Stimulated activated CD4-positive, alpha-beta T cell treated with anti-CD3 and anti-CD28 coated beads, Interleukin-2, amount 100 ng/mL, for 48 hours (primary cell): ENCODE measurements at regions not wholly inside any gene's neighbourhood (a gene's known extent, or its start where the extent isn't known, plus 50 kb on each side); places are given as distances from the start of the nearest gene placed in this dataset.
A peak's percentile ranks its signal among the peaks of the same experiment; 100 is the strongest.

Source experiments
- DNase-seq, 2 donors: peaks; one replicate each; pipeline ENCODE4 v3.0.0-alpha.2; 2020

DNA sequence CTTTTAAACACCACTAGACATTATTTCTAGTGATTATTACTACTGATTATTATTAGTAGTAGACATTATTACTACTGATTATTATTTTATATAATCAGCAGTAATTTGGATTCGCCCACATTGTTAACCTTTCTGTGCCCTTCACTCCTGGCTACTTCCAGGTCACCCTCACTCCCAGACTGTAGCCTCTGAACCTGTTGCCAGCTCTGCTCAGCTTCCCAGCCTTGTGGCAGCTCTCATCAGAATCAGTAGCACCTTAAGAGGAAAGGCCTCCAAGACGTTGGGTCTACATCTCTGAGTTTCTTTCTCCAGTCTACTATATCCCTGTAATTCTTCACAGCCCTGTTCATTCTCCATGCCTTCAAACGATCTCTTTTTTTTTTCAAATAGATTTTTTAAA lies 137.0 kb downstream of the KATNIP start:
- DNase-seq = no peak

- DNase-seq = no peak
Measured at GRCh38 chr16:27687605-27688004, 137.7 kb downstream of the KATNIP start.

DNA sequence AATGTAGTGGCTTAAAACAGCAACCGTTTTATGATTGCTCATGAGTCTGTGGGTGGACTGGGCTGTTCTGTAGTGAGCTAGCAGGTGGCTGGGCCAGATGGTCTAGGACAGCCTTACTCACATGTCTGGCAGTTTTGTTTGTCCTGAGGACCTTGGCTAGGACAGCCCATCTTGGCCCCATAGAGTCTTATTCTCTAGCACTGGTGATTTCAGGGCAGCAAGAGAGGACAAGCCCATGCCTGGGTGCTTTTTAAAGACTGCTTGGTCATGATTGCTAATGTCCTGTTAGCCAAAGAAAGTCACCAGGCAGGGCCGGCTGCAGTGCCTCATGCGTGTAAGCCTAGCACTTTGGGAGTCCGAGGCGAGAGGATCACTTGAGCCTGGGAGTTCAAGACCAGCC lies 139.8 kb downstream of the KATNIP start:
- DNase-seq = no peak

DNA sequence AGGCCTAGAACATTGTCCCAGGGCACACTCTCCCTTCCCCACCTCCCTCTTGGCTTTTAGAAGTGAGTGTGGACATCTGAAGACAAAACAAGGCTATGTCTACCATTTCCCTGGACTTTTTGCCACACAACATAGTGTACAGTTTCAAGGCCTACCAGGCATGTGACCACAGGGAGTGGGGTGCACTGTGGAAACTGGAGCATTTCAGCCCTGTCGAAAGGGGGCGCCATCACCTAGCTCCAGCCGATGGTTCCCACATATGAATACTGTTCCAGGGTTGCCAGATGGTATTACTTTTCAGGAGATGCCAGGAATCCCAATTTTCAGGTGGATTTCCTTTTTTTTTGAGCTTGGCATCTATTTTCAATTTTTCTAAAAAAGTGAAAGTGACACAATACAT lies 140.7 kb downstream of the KATNIP start:
- DNase-seq = peak; percentile 6 to 21

GRCh38 chr16:27691721-27692120 lies 141.8 kb downstream of the KATNIP start:
- DNase-seq = no peak

GRCh38 chr16:27692576-27692975 lies 142.6 kb downstream of the KATNIP start:
- no peak for DNase-seq

GRCh38 chr16:27695161-27695560 lies 145.2 kb downstream of the KATNIP start:
- no peak for DNase-seq

GRCh38 chr16:27698266-27698665 lies 148.3 kb downstream of the KATNIP start:
- no peak for DNase-seq

DNA sequence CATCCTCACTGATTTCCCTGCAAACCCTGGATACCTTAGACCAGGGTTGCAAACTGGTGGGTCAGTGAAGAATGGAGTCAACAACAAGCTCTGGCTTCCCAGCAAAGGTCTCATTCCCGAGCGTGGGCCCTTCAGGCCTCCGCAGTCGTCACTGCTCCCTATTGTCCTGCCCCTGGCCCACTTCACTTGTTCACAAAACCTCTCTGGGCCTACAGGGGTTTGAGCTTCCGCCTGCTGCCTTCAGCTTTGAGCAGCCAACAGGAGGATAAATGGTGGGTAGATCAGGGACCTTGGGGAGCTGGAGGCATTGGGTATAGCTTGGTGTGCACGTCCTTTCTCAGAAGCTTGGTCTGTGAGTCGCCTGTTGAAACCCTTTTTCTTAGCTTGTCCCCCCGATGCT lies 148.8 kb downstream of the KATNIP start:
- no peak for DNase-seq

- no peak for DNase-seq
Measured at GRCh38 chr16:27699540-27699939, 149.6 kb downstream of the KATNIP start.

GRCh38 chr16:27700304-27700995 lies 150.5 kb downstream of the KATNIP start:
- no peak for DNase-seq

DNA sequence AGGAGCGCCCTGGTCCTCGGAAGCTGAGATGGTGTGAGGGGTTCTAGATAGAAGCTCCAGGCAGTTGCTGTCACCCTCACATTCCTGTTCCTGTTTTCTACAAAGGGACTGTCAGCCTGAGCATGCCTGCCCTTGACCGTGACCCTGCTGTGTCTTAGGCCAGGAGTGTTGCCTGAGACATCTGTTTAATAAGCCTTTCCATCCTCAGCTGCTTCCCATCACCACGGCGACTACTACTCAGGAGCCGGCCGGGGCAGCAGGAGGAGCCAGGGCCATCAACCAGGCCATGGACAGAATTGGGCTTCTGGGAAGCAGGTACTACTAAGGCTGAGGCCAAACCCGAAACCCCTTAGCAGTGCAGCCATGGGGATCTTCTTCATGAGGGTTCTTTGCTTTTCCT lies 151.4 kb downstream of the KATNIP start:
- no peak for DNase-seq

DNA sequence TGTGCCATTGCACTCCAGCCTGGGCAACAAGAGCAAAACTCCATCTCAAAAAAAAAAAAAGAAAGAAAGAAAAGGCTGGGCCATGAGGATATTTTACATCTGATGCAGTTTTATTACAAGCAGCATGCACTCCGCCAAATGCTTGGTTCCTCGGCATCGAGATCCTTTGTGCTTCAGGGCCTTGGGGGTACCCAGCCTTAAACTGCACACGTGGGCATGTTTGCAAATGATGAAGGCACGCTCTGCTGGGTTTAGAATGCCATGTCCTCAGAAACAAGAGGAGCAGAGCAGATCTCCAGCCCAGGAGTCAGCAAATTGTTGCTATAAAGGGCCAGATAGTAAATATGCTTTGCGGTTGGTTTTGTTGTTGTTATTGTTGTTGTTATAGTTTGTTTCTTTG lies 153.2 kb downstream of the KATNIP start:
- no peak for DNase-seq

- no peak for DNase-seq
Measured at GRCh38 chr16:27703545-27703944, 153.6 kb downstream of the KATNIP start.

- DNase-seq = no peak
Measured at GRCh38 chr16:27704252-27704651, 154.3 kb downstream of the KATNIP start.

DNA sequence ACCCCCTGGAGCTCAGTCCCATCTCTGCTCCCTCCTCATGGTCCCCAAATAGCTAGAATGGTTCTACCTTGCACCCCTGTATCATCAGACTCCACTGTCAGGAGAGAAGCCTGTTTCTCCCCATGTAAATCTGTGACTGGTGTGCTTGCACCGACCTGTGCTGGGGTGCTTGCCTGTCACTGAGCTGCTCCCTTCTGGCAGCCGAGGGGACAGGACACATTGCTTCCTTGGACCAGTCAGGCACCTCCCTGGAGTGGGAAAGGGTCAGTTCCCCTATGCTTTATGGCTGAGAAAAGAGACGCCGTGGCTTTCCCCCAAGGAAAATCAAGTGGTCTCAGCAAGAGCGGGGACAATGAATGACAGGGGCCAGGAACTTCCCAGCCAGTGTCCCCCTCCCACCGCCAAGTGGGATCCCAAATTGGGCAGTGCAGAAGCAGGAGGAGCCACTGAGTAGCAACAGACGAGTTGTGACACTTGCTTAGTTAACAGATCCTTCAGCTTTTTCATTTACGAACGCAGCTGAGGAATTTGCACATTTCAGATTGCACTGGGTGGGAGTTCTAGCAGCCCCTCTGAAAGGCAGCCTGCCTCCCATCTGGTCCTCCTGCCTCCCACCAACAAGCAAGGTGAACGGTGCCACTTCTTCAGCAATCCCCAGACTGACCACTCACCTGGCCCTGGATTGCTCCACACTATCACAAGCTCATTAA lies 156.4 kb downstream of the KATNIP start:
- DNase-seq = no peak

DNA sequence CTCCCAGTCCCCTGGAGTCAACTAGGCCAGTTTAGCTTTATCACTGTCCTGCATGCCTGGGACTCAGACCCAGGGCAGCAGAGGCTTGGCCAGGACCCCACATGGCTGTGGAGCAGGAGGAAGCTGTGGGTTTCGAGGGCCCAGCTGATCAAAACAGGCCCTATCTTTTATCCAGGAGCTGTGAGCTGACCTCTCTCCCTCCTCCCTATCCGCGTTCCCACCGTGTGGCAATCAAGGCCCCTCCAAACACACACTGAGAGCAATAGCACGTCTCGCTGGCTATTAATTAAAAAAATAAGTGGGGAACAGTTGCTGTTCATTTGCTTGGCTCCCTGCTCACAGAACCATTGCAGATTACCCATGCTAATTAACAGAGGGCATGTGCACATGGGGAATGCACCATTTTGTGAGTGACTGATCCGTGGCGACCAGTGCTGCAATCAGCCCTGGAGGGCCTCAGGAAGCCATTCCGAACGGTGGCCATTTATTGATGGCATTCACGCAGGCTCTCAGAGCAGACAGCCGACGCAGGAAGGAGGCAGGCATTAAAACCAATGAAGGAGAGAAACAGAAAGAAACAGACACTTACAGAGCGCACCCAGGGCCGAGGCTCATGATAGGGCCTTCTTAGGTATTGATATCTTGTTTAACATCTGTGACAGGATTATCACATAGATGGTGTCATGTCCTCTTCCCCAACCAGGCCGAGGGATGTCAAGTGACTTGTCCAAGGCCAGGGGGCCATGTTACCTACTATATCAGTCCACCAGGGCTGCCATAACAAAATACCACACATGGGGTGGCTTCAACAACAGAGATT lies 157.1 kb downstream of the KATNIP start:
- DNase-seq = no peak

- no peak for DNase-seq
Measured at GRCh38 chr16:27708651-27709050, 158.7 kb downstream of the KATNIP start.

- no peak for DNase-seq
Measured at GRCh38 chr16:27712251-27712711, 162.3 kb downstream of the KATNIP start.

DNA sequence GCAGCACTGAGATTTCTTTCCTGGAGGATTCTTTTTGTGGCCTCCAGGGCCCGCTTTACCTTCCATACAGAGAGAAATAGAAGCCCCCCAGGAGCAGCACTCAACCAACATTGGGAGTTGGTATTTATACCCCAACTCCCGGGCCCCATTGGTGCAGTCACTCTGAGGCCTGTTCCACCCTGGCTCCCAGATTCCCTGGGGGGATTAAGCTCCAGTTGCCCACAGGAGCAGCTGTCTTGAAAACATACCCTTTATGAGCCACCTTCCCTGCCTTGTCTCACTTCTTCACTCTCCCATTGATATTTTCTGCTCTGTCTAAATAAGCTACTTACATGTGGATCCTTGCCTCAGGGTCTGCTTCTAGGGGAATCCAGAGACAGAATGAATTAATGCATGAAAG lies 167.8 kb downstream of the KATNIP start:
- DNase-seq = no peak

DNA sequence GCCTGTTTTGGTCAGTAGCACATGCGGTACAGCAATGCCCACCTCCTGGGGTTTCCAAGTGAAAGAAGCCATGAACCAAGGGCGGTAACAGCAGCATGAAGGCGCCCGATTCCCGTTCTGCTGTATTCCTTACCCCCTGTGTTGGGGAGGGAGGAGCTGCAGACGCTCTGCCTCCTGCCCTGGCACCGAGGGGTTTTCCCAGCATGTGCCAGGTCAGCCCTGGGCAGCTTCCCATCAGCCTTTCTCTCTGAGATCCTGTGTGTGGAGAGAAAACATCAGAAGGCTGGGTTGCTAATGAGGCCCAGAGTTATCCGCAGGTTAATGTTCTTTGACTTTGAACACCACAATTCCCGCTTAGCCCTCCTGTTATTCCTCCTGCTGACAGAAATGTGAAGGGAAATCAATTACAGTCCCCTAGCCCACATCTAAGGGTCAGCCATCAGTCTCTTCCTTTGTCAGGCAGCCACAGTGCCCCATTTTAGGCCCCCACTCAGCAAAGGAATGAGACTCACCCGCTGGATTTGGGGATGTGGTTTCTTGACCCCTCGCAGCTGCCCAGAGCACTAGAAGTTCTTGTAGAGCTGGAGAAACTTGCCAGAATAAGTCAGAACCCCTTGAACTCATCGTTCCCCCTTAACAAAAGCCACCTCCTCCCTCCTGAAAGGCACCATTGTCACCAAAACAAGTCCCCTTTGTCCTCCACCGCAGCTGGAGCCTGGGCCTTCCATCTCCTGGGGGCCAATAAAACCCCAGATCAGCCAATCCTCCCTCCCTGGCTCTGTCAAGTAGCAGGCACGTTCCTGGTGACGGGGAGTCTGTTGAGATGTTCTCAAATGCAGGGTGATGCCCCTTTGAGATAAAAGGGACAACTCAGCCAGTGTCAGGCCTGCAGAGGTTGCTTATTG lies 168.5 kb downstream of the KATNIP start:
- no peak for DNase-seq

- DNase-seq = no peak
Measured at GRCh38 chr16:27719106-27719445, 169.1 kb downstream of the KATNIP start.
